Dendritic cell treated with granulocyte-macrophage colony-stimulating factor and Interleukin-4, amounts not matched to agents 40 ng/mL and 50 ng/mL, for 4 days (primary cell): ENCODE measurements at regions not wholly inside any gene's neighbourhood (a gene's known extent, or its start where the extent isn't known, plus 50 kb on each side); places are given as distances from the start of the nearest gene placed in this dataset.

Source experiments
- H3K27ac Mint-ChIP-seq: one replicate; pipeline ENCODE4 v1.8.0; 2022; ENCODE audit warnings: mild to moderate bottlenecking, mixed read lengths
- H3K27me3 Mint-ChIP-seq: one replicate; pipeline ENCODE4 v1.8.0; 2022; ENCODE audit warnings: mild to moderate bottlenecking, mixed read lengths
- H3K36me3 Mint-ChIP-seq: one replicate; pipeline ENCODE4 v1.8.0; 2022; ENCODE audit warnings: low read depth, mixed read lengths
- H3K4me1 Mint-ChIP-seq: one replicate; pipeline ENCODE4 v1.8.0; 2022; ENCODE audit warnings: low read depth, mixed read lengths
- H3K4me3 Mint-ChIP-seq: one replicate; pipeline ENCODE4 v1.8.0; 2022; ENCODE audit warnings: mild to moderate bottlenecking, moderate library complexity, mixed read lengths
- H3K9me3 Mint-ChIP-seq: one replicate; pipeline ENCODE4 v1.8.0; 2022; ENCODE audit warnings: mixed read lengths
- intact Hi-C: fragments of 100-400 bp; cut with micrococcal nuclease; formaldehyde crosslinking; loops from one replicate; pipeline ENCODE4 v1.15.0; 2022

DNA sequence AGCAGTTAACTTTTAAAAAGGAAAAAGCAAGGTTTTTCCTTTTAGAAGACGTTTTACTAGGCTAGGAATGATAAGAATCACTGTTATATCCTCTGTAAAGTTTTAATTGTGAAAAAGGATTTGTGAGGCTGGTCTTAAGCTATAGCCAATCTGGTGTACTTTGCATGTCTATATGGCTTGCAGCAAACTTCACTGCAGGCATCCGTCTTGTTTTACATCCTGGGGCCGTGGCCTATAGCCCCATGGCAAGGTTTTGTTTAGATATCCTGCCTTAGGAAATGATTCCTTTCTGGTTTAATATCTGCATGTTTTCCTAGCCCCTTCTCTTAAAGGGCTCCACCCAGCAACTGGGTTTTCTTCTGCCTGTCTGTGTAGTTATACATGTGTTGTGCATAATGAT, 272.8 kb downstream of the ICE1 start:
- H3K9me3 Mint-ChIP-seq: peaks cover 8% of the 10 kb centered on the region
- no peaks in the 10 kb centered on the region for H3K4me1 Mint-ChIP-seq
- no peaks in the 10 kb centered on the region for H3K27me3 Mint-ChIP-seq
- no peak overlapping the region for H3K4me3 Mint-ChIP-seq
- no peaks in the 10 kb centered on the region for H3K36me3 Mint-ChIP-seq
- no peak overlapping the region for H3K27ac Mint-ChIP-seq
- intact Hi-C loops: no loop called here

DNA sequence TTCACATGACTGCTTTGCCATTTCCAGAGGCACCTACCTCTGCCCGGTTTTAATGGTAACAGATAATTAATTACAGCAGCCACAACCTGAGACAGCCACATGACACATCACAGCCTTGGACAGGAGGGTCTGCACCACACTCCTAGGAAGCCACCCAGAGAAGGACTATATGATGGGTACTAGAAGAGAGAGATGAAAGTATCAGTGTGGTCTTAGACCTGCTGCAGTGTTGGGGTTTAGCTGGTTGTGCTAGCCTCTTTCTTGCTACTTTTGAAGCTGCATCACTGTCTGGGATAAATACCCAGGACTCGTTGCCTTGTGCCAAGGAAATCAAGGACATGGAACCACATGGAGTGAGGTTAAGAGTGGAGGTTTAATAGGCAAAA, 266.4 kb downstream of the ICE1 start:
- H3K4me3 Mint-ChIP-seq: no peak overlapping the region
- no peaks in the 10 kb centered on the region for H3K27me3 Mint-ChIP-seq
- H3K27ac Mint-ChIP-seq: no peak overlapping the region
- intact Hi-C loops: no loop called here
- peaks cover 4% of the 10 kb centered on the region for H3K9me3 Mint-ChIP-seq
- no peaks in the 10 kb centered on the region for H3K4me1 Mint-ChIP-seq
- H3K36me3 Mint-ChIP-seq: no peaks in the 10 kb centered on the region

DNA sequence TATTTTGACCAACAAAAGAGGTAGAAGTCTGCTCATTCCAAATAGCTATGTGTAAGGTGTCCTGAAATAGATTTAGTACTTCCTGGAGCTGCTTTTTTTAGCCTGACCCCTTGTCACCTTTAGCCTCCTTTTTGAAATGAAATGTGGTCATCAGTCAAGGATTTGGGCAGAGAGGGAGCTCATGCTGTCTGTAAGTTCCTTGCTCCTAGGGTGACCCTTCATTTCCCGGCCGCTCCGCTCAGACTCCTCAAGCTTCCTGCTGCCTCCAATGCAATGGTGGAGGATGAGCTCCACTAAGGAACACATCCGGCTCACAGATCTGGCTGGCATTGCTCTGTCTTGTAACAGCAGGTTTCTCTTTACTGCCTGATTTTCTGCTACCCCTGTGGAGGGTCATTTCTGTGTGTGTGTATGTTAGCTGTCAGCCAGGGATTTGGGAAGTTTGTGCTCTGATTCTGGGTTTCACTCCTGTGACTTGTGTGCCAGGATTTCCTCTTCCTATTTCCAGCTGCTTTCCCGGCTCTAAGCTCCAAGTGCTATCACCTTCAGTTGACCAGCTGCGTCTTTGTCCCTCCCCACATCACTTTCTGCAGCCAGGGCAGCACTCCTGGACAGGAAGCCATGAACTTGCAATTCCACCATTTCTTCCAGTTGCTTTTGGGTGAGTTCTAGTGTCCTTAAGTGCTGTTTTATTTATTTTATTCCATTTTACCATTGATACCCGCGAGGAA, 265.9 kb downstream of the ICE1 start:
- Mint-ChIP-seq H3K36me3 (no peaks in the 10 kb centered on the region), H3K4me1 (no peaks in the 10 kb centered on the region), H3K9me3 (peaks cover 9% of the 10 kb centered on the region), H3K27me3 (no peaks in the 10 kb centered on the region), H3K27ac (no peak overlapping the region), H3K4me3 (no peak overlapping the region)
- intact Hi-C loops: no loop called here

GRCh38 chr5:5687113-5687512, 264.6 kb downstream of the ICE1 start:
- no peaks in the 10 kb centered on the region for H3K27me3 Mint-ChIP-seq
- no peak overlapping the region for H3K27ac Mint-ChIP-seq
- no peak overlapping the region for H3K4me3 Mint-ChIP-seq
- intact Hi-C loops: no loop called here
- no peaks in the 10 kb centered on the region for H3K36me3 Mint-ChIP-seq
- H3K4me1 Mint-ChIP-seq: no peaks in the 10 kb centered on the region
- peaks cover 21% of the 10 kb centered on the region for H3K9me3 Mint-ChIP-seq

DNA sequence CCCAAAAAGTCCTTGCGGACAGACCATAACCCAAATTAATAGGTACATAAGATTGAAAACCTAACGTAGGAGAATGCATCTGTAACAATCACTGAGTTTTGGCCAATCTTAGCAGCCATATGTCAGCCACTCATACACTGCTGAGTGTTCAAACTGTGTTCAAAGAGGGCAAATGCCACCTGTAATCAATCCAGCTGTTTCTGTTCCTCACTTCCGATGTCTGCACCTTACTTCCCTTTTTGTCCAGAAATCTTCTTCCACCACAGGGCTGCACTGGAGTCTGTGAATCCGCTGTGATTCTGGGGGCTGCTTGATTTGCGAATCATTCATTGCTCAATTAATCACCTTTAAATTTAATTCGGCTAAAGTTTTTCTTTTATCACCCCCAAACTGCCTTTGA, 263.9 kb downstream of the ICE1 start:
- H3K27me3 Mint-ChIP-seq: no peaks in the 10 kb centered on the region
- H3K9me3 Mint-ChIP-seq: peaks cover 21% of the 10 kb centered on the region
- H3K4me3 Mint-ChIP-seq: no peak overlapping the region
- no peaks in the 10 kb centered on the region for H3K4me1 Mint-ChIP-seq
- H3K36me3 Mint-ChIP-seq: no peaks in the 10 kb centered on the region
- intact Hi-C loops: no loop called here
- H3K27ac Mint-ChIP-seq: no peak overlapping the region

- Mint-ChIP-seq H3K9me3 (peaks cover 21% of the 10 kb centered on the region), H3K27me3 (no peaks in the 10 kb centered on the region), H3K27ac (no peak overlapping the region), H3K36me3 (no peaks in the 10 kb centered on the region), H3K4me1 (no peaks in the 10 kb centered on the region), H3K4me3 (no peak overlapping the region)
- intact Hi-C loops: no loop called here
Measured at GRCh38 chr5:5685737-5686136, 263.3 kb downstream of the ICE1 start.

GRCh38 chr5:5683174-5683573, 260.7 kb downstream of the ICE1 start:
- H3K27me3 Mint-ChIP-seq: no peaks in the 10 kb centered on the region
- H3K4me3 Mint-ChIP-seq: no peak overlapping the region
- peaks cover 33% of the 10 kb centered on the region for H3K9me3 Mint-ChIP-seq
- intact Hi-C loops: no loop called here
- no peaks in the 10 kb centered on the region for H3K4me1 Mint-ChIP-seq
- no peaks in the 10 kb centered on the region for H3K36me3 Mint-ChIP-seq
- no peak overlapping the region for H3K27ac Mint-ChIP-seq

GRCh38 chr5:5678909-5679308, 256.4 kb downstream of the ICE1 start:
- no peak overlapping the region for H3K4me3 Mint-ChIP-seq
- intact Hi-C loops: no loop called here
- no peak overlapping the region for H3K27ac Mint-ChIP-seq
- peaks cover 48% of the 10 kb centered on the region for H3K9me3 Mint-ChIP-seq
- H3K36me3 Mint-ChIP-seq: no peaks in the 10 kb centered on the region
- no peaks in the 10 kb centered on the region for H3K4me1 Mint-ChIP-seq
- no peaks in the 10 kb centered on the region for H3K27me3 Mint-ChIP-seq

- Mint-ChIP-seq H3K27ac (no peak overlapping the region), H3K9me3 (peaks cover 37% of the 10 kb centered on the region), H3K27me3 (no peaks in the 10 kb centered on the region), H3K36me3 (no peaks in the 10 kb centered on the region), H3K4me1 (no peaks in the 10 kb centered on the region), H3K4me3 (no peak overlapping the region)
- intact Hi-C loops: no loop called here
Measured at GRCh38 chr5:5677738-5678137, 255.3 kb downstream of the ICE1 start.

DNA sequence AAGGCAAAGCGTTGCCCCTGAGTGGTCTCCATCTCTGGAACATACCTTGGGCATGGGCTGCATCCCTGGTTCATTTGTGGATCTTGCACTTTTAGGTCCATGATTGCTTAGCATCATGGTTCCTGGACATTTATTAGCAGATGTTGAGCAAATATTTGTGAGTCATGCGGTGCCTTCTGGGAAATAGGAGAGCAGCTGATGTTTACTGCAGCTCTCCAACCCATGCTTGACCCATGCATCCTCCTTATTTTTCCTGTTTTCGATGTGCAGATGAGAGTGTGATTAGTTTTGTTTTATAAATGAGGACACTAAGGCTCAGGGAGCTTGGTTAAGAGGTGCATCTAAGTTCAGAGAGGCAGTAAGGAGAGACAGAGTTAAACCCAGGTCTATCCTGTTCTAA, 253.7 kb downstream of the ICE1 start:
- no peaks in the 10 kb centered on the region for H3K4me1 Mint-ChIP-seq
- H3K4me3 Mint-ChIP-seq: no peak overlapping the region
- no peak overlapping the region for H3K27ac Mint-ChIP-seq
- H3K27me3 Mint-ChIP-seq: no peaks in the 10 kb centered on the region
- no peaks in the 10 kb centered on the region for H3K36me3 Mint-ChIP-seq
- H3K9me3 Mint-ChIP-seq: peaks cover 31% of the 10 kb centered on the region
- intact Hi-C loops: no loop called here

GRCh38 chr5:5675511-5675910, 253.0 kb downstream of the ICE1 start:
- Mint-ChIP-seq H3K4me1 (no peaks in the 10 kb centered on the region), H3K27ac (no peak overlapping the region), H3K4me3 (no peak overlapping the region), H3K36me3 (no peaks in the 10 kb centered on the region), H3K9me3 (peaks cover 31% of the 10 kb centered on the region), H3K27me3 (no peaks in the 10 kb centered on the region)
- intact Hi-C loops: no loop called here

- Mint-ChIP-seq H3K9me3 (peaks cover 7% of the 10 kb centered on the region), H3K36me3 (no peaks in the 10 kb centered on the region), H3K27me3 (no peaks in the 10 kb centered on the region), H3K4me3 (no peak overlapping the region), H3K4me1 (no peaks in the 10 kb centered on the region), H3K27ac (no peak overlapping the region)
- intact Hi-C loops: no loop called here
Measured at GRCh38 chr5:5671823-5672222, 249.3 kb downstream of the ICE1 start.

DNA sequence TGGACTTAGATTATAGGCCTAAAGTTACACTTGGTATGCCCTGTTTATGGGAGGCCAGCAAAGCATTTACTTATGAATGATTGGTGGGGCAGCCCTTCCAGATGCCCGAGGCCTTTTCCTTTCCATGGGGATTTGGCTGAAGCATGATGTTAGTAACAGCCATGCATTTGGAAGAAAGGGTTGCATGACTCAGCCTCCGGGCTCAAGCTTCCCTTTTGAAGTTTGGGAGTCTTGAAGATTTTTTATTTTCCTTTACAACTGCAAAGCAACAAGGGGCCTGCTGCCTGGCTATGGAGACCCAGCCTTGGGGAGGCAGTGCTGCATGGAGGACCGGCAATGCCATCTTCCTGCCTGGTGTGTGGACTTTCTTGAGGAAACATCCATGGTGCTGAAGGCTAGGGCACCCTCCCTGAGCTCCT, 244.7 kb downstream of the ICE1 start:
- no peaks in the 10 kb centered on the region for H3K4me1 Mint-ChIP-seq
- no peak overlapping the region for H3K4me3 Mint-ChIP-seq
- H3K27me3 Mint-ChIP-seq: no peaks in the 10 kb centered on the region
- intact Hi-C loops: no loop called here
- no peak overlapping the region for H3K27ac Mint-ChIP-seq
- H3K9me3 Mint-ChIP-seq: no peaks in the 10 kb centered on the region
- H3K36me3 Mint-ChIP-seq: no peaks in the 10 kb centered on the region

- H3K27me3 Mint-ChIP-seq: no peaks in the 10 kb centered on the region
- no peak overlapping the region for H3K4me3 Mint-ChIP-seq
- no peaks in the 10 kb centered on the region for H3K4me1 Mint-ChIP-seq
- H3K27ac Mint-ChIP-seq: no peak overlapping the region
- no peaks in the 10 kb centered on the region for H3K36me3 Mint-ChIP-seq
- no peaks in the 10 kb centered on the region for H3K9me3 Mint-ChIP-seq
- intact Hi-C loops: no loop called here
Measured at GRCh38 chr5:5666369-5666768, 243.9 kb downstream of the ICE1 start.

GRCh38 chr5:5666076-5666365, 243.5 kb downstream of the ICE1 start:
- no peak overlapping the region for H3K27ac Mint-ChIP-seq
- no peak overlapping the region for H3K4me3 Mint-ChIP-seq
- H3K27me3 Mint-ChIP-seq: no peaks in the 10 kb centered on the region

More at GRCh38 chr5:5666076-5666365, 243.5 kb downstream of the ICE1 start:
- no peaks in the 10 kb centered on the region for H3K9me3 Mint-ChIP-seq
- no peaks in the 10 kb centered on the region for H3K36me3 Mint-ChIP-seq
- H3K4me1 Mint-ChIP-seq: no peaks in the 10 kb centered on the region
- intact Hi-C loops: no loop called here
